A549 (cell line): ENCODE measurements at regions not wholly inside any gene's neighbourhood (a gene's known extent, or its start where the extent isn't known, plus 50 kb on each side); places are given as distances from the start of the nearest gene placed in this dataset.

Source experiments
- ATAC-seq, 2 experiments: fragments of 200-7000 bp in 1 of 2; fragments of >200 bp in 1 of 2; cut with Nextera tagmentation in 1 of 2; cut with Tn5 transposase in 1 of 2; 3 replicates each; pipeline versions ENCODE4 v1.8.0 to v1.9.1; 2018 to 2020; ENCODE audit warnings: mild to moderate bottlenecking in 1 of 2, moderate library complexity in 1 of 2
- CTCF ChIA-PET: fragments of 300-600 bp; sonication (Branson Sonifier 250); formaldehyde crosslinking; extraction: SDS; loops from one replicate; lab custom pipeline; 2021; ENCODE audit warnings: antibody characterized with exemption, inconsistent platforms; lab: Yijun Ruan, JAX
- POLR2A ChIA-PET: fragments of 350-600 bp; formaldehyde crosslinking; extraction: SDS; loops from one replicate; lab custom pipeline; 2021; ENCODE audit warnings: antibody characterized with exemption, inconsistent platforms; lab: Yijun Ruan, JAX
- DNase-seq, 2 experiments: peaks; one replicate each; pipeline versions ENCODE4 v3.0.0 to v3.0.0-alpha.2; 2011 to 2016; ENCODE audit warnings: low read depth in 1 of 2, low spot score in 1 of 2
- FAIRE-seq: peaks from 2 replicates; lab custom pipeline; 2011; peaks lifted over from hg19 to GRCh38; lab: Jason Lieb, UNC
- H3K27ac ChIP-seq, 2 experiments: fragments of >200 bp; sonication (Bioruptor Twin); formaldehyde crosslinking; 3 replicates each; pipeline ENCODE4 v1.5.1; 2016 to 2017
- H3K4me1 ChIP-seq: fragments of >200 bp; sonication (Bioruptor Twin); formaldehyde crosslinking; 3 replicates; pipeline ENCODE4 v1.6.1; 2016
- H3K4me2 ChIP-seq: fragments of >200 bp; sonication (Bioruptor Twin); formaldehyde crosslinking; 3 replicates; pipeline ENCODE4 v1.6.1; 2016
- H3K4me3 ChIP-seq: fragments of >200 bp; sonication (Bioruptor Twin); formaldehyde crosslinking; 3 replicates; pipeline ENCODE4 v1.5.1; 2016
- H3K9me3 ChIP-seq: fragments of >200 bp; sonication (Bioruptor Twin); formaldehyde crosslinking; 3 replicates; pipeline ENCODE4 v1.6.1; 2016
- BHLHE40 ChIP-seq: IDR thresholded peaks from 2 replicates; pipeline ENCODE4 v1.6.1; 2012; ENCODE audit warnings: low read depth, low read length, inconsistent platforms
- CBX2 ChIP-seq: fragments of 200-600 bp; sonication (generic); IDR thresholded peaks from 2 replicates; pipeline ENCODE4 v1.6.1; 2016; ENCODE audit warnings: low read depth, mild to moderate bottlenecking, borderline replicate concordance
- CBX8 ChIP-seq: fragments of 200-600 bp; sonication (generic); IDR thresholded peaks from 2 replicates; pipeline ENCODE4 v1.6.1; 2016
- EHF ChIP-seq: fragments of 250-450 bp; sonication (Bioruptor Pico); IDR thresholded peaks from 2 replicates; pipeline ENCODE4 v1.5.0; 2020; ENCODE audit warnings: mild to moderate bottlenecking
- EHMT2 ChIP-seq: fragments of 200-600 bp; sonication (generic); IDR thresholded peaks from 2 replicates; pipeline ENCODE4 v1.6.1; 2016; ENCODE audit warnings: antibody characterized with exemption, low read depth, mild to moderate bottlenecking, moderate library complexity
- EP300 ChIP-seq, 2 experiments: fragments of >200 bp; sonication (Bioruptor Twin); formaldehyde crosslinking; IDR thresholded peaks; 2 replicates in 1 of 2; 3 replicates in 1 of 2; pipeline ENCODE4 v1.6.1; 2016 to 2017
- ESRRA ChIP-seq: fragments of 150-350 bp; IDR thresholded peaks from 2 replicates; pipeline ENCODE4 v1.6.1; 2014; ENCODE audit warnings: mild to moderate bottlenecking, low read length, borderline replicate concordance
- FOSB ChIP-seq: fragments of 250-450 bp; sonication (Bioruptor Pico); IDR thresholded peaks from 2 replicates; pipeline ENCODE4 v1.5.0; 2020; ENCODE audit warnings: mild to moderate bottlenecking, moderate library complexity
- FOXS1 ChIP-seq: fragments of 250-450 bp; sonication (Bioruptor Pico); IDR thresholded peaks from 2 replicates; pipeline ENCODE4 v1.5.0; 2020; ENCODE audit warnings: mild to moderate bottlenecking, moderate library complexity
- HDAC2 ChIP-seq: fragments of 200-600 bp; sonication (generic); IDR thresholded peaks from 2 replicates; pipeline ENCODE4 v1.6.1; 2016
- HOXA7 ChIP-seq: fragments of 250-450 bp; sonication (Bioruptor Pico); IDR thresholded peaks from 2 replicates; pipeline ENCODE4 v1.5.0; 2020; ENCODE audit warnings: mild to moderate bottlenecking, moderate library complexity
- JUNB ChIP-seq: fragments of >200 bp; sonication (Bioruptor Twin); formaldehyde crosslinking; IDR thresholded peaks from 2 replicates; pipeline ENCODE4 v1.6.1; 2016
- KDM1A ChIP-seq: fragments of 200-600 bp; sonication (generic); IDR thresholded peaks from 2 replicates; pipeline ENCODE4 v1.6.1; 2016; ENCODE audit warnings: low read depth, mild to moderate bottlenecking
- KDM5A ChIP-seq: fragments of 200-600 bp; sonication (generic); IDR thresholded peaks from 2 replicates; pipeline ENCODE4 v1.6.1; 2016; ENCODE audit warnings: antibody characterized with exemption, mild to moderate bottlenecking
- NFE2L2 ChIP-seq: fragments of 150-350 bp; conservative IDR thresholded peaks from 2 replicates; pipeline ENCODE4 v1.6.1; 2014; ENCODE audit warnings: low read length
- PHF8 ChIP-seq: fragments of 200-600 bp; sonication (generic); IDR thresholded peaks from 2 replicates; pipeline ENCODE4 v1.6.1; 2016; ENCODE audit warnings: low read depth, mild to moderate bottlenecking, antibody characterized with exemption, moderate library complexity, borderline replicate concordance
- RARB ChIP-seq: fragments of 250-450 bp; sonication (Bioruptor Pico); IDR thresholded peaks from 2 replicates; pipeline ENCODE4 v1.8.0; 2021; ENCODE audit warnings: mild to moderate bottlenecking, moderate library complexity
- RCOR1 ChIP-seq: fragments of 150-350 bp; IDR thresholded peaks from 2 replicates; pipeline ENCODE4 v1.6.1; 2014; ENCODE audit warnings: antibody characterized with exemption, low read length, low read depth
- RFX5 ChIP-seq: fragments of 450-650 bp; IDR thresholded peaks from 2 replicates; pipeline ENCODE4 v1.7.1; 2014; ENCODE audit warnings: antibody characterized with exemption, mild to moderate bottlenecking, moderate library complexity
- RNF2 ChIP-seq: fragments of 200-600 bp; sonication (generic); IDR thresholded peaks from 2 replicates; pipeline ENCODE4 v1.6.1; 2016; ENCODE audit warnings: low read depth, mild to moderate bottlenecking, antibody characterized with exemption, moderate library complexity, borderline replicate concordance
- SMC3 ChIP-seq: fragments of >200 bp; sonication (Bioruptor Twin); formaldehyde crosslinking; IDR thresholded peaks from 3 replicates; pipeline ENCODE4 v1.6.1; 2018; ENCODE audit warnings: inconsistent platforms
- ZC3H11A ChIP-seq: fragments of 450-650 bp; IDR thresholded peaks from 2 replicates; pipeline ENCODE4 v1.6.1; 2014; ENCODE audit warnings: antibody characterized with exemption, mild to moderate bottlenecking
- WGBS: methylation state at CpG from one replicate; pipeline ENCODE4 v1.1.6; 2017; ENCODE audit errors: missing lambda C conversion rate; 5-methylcytosine and 5-hydroxymethylcytosine counted together
- TF ChIP-seq, protein P1 (sequence below): fragments of >200 bp; sonication (Bioruptor Twin); formaldehyde crosslinking; IDR thresholded peaks from 3 replicates; pipeline ENCODE4 v1.6.1; 2016
- TF ChIP-seq, protein P2 (sequence below): fragments of 250-450 bp; sonication (Bioruptor Pico); IDR thresholded peaks from 2 replicates; pipeline ENCODE4 v1.5.0; 2021; ENCODE audit warnings: mild to moderate bottlenecking, moderate library complexity, borderline replicate concordance
- TF ChIP-seq, protein P3 (sequence below): fragments of >200 bp; sonication (Bioruptor Twin); formaldehyde crosslinking; IDR thresholded peaks from 2 replicates; pipeline ENCODE4 v1.6.1; 2016
- TF ChIP-seq, protein P4 (sequence below): fragments of 200-600 bp; sonication (generic); IDR thresholded peaks from 2 replicates; pipeline ENCODE4 v1.6.1; 2016; ENCODE audit warnings: antibody characterized with exemption, mild to moderate bottlenecking, moderate library complexity
- TF ChIP-seq, protein P5 (sequence below): fragments of 250-450 bp; sonication (Bioruptor Pico); IDR thresholded peaks from 2 replicates; pipeline ENCODE4 v1.5.0; 2020; ENCODE audit warnings: low read depth, mild to moderate bottlenecking, moderate library complexity

- Histone ChIP-seq H3K4me2 (no peak overlapping the region), H3K9me3 (peaks cover 6% of the 10 kb centered on the region; the same call in 1 of the 3 replicates), H3K27ac (no peak overlapping the region), H3K4me3 (no peak overlapping the region), H3K4me1 (no peaks in the 10 kb centered on the region)
- DNase-seq, result no peak
- FAIRE-seq, result no peak
- CTCF ChIA-PET, result interaction anchor here (0.7 kb wide), 1 partner anchor 69 kb away, joined by 3 read pairs; no protein-coding TSS in a partner anchor
- TF ChIP-seq, protein P1, sequence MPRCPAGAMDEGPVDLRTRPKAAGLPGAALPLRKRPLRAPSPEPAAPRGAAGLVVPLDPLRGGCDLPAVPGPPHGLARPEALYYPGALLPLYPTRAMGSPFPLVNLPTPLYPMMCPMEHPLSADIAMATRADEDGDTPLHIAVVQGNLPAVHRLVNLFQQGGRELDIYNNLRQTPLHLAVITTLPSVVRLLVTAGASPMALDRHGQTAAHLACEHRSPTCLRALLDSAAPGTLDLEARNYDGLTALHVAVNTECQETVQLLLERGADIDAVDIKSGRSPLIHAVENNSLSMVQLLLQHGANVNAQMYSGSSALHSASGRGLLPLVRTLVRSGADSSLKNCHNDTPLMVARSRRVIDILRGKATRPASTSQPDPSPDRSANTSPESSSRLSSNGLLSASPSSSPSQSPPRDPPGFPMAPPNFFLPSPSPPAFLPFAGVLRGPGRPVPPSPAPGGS, result no peak
- TF ChIP-seq CBX2 (no peak), HOXA7 (CRISPR knock-in tag) (no peak), CBX8 (no peak), KDM5A (no peak), EHMT2 (no peak), SMC3 (no peak), ESRRA (no peak), ZC3H11A (no peak), RFX5 (no peak), NFE2L2 (no peak), FOSB (CRISPR knock-in tag) (no peak)
- TF ChIP-seq, protein P2, sequence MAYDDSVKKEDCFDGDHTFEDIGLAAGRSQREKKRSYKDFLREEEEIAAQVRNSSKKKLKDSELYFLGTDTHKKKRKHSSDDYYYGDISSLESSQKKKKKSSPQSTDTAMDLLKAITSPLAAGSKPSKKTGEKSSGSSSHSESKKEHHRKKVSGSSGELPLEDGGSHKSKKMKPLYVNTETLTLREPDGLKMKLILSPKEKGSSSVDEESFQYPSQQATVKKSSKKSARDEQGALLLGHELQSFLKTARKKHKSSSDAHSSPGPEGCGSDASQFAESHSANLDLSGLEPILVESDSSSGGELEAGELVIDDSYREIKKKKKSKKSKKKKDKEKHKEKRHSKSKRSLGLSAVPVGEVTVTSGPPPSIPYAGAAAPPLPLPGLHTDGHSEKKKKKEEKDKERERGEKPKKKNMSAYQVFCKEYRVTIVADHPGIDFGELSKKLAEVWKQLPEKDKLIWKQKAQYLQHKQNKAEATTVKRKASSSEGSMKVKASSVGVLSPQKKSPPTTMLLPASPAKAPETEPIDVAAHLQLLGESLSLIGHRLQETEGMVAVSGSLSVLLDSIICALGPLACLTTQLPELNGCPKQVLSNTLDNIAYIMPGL, result no peak
- TF ChIP-seq, protein P3, sequence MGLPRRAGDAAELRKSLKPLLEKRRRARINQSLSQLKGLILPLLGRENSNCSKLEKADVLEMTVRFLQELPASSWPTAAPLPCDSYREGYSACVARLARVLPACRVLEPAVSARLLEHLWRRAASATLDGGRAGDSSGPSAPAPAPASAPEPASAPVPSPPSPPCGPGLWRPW, result no peak
- no peak for ATAC-seq
- POLR2A ChIA-PET, result no interaction called here
Observed at GRCh38 chr7:38007096-38007495, 86.7 kb downstream of the EPDR1 start.

DNA sequence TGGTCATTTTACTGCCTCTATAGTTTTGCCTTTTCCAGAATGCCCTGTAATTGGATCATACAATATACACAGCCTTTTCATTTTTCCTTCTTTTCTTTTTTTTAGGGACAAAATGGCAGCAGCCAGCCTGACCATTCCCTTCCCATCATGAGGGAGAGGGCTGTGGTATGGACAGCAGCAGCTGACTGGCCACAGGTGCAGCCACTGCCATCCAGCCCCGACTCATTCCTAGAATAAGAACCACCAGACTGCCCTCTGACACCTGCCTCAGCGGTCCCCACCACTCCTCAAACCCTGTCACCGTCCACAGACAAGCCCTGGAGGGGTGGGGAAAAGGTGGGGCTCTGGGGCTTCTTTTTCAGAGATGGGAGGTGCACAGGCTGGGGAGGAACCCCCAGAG lies 92.8 kb downstream of the EPDR1 start:
- WGBS, result 77% methylated on average over 3 of the region's 3 CpGs
- no peak for TF ChIP-seq SMC3
- TF ChIP-seq FOXS1, result no peak
- no peak for TF ChIP-seq RFX5
- TF ChIP-seq HDAC2, result no peak
- TF ChIP-seq RNF2, result no peak
- TF ChIP-seq KDM1A, result no peak
- no peak for TF ChIP-seq EP300 (IDR thresholded peaks at IDR 0.05)
- TF ChIP-seq, protein P4, sequence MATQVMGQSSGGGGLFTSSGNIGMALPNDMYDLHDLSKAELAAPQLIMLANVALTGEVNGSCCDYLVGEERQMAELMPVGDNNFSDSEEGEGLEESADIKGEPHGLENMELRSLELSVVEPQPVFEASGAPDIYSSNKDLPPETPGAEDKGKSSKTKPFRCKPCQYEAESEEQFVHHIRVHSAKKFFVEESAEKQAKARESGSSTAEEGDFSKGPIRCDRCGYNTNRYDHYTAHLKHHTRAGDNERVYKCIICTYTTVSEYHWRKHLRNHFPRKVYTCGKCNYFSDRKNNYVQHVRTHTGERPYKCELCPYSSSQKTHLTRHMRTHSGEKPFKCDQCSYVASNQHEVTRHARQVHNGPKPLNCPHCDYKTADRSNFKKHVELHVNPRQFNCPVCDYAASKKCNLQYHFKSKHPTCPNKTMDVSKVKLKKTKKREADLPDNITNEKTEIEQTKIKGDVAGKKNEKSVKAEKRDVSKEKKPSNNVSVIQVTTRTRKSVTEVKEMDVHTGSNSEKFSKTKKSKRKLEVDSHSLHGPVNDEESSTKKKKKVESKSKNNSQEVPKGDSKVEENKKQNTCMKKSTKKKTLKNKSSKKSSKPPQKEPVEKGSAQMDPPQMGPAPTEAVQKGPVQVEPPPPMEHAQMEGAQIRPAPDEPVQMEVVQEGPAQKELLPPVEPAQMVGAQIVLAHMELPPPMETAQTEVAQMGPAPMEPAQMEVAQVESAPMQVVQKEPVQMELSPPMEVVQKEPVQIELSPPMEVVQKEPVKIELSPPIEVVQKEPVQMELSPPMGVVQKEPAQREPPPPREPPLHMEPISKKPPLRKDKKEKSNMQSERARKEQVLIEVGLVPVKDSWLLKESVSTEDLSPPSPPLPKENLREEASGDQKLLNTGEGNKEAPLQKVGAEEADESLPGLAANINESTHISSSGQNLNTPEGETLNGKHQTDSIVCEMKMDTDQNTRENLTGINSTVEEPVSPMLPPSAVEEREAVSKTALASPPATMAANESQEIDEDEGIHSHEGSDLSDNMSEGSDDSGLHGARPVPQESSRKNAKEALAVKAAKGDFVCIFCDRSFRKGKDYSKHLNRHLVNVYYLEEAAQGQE, result no peak
- no peak for TF ChIP-seq EHF
- TF ChIP-seq BHLHE40, result no peak
- TF ChIP-seq JUNB, result no peak
- TF ChIP-seq, protein P5, sequence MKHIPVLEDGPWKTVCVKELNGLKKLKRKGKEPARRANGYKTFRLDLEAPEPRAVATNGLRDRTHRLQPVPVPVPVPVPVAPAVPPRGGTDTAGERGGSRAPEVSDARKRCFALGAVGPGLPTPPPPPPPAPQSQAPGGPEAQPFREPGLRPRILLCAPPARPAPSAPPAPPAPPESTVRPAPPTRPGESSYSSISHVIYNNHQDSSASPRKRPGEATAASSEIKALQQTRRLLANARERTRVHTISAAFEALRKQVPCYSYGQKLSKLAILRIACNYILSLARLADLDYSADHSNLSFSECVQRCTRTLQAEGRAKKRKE (CRISPR knock-in tag), result no peak
- TF ChIP-seq RCOR1, result no peak
- TF ChIP-seq EHMT2, result no peak
- no peak for TF ChIP-seq RARB (CRISPR knock-in tag)
- TF ChIP-seq PHF8, result no peak
- ChIA-PET CTCF (no interaction called here), POLR2A (no interaction called here)
- no peak for ATAC-seq
- Histone ChIP-seq H3K27ac (no peak overlapping the region), H3K4me1 (no peaks in the 10 kb centered on the region), H3K4me3 (no peak overlapping the region), H3K4me2 (no peak overlapping the region), H3K9me3 (peaks cover 6% of the 10 kb centered on the region; the same call in 1 of the 3 replicates)
- no peak for DNase-seq
- no peak for FAIRE-seq
